HG02943 (cell line): ENCODE measurements at regions not wholly inside any gene's neighbourhood (a gene's known extent, or its start where the extent isn't known, plus 50 kb on each side); places are given as distances from the start of the nearest gene placed in this dataset.
"Not testable (repeated sequence)": the region's sequence is repeated elsewhere in the genome, so short reads cannot be mapped to it uniquely, and the experiment has no call there.

Experiments used
- ATAC-seq: cut with Tn5 transposase; IDR thresholded peaks from one replicate; pipeline ENCODE4 v1.9.1; 2021; ENCODE audit warnings: mild to moderate bottlenecking, low read depth, moderate library complexity; ENCODE audit not compliant: unreplicated experiment

- no peak for ATAC-seq
Measured at GRCh38 chr12:131331148-131331750, 377.5 kb downstream of the ADGRD1 start.

DNA sequence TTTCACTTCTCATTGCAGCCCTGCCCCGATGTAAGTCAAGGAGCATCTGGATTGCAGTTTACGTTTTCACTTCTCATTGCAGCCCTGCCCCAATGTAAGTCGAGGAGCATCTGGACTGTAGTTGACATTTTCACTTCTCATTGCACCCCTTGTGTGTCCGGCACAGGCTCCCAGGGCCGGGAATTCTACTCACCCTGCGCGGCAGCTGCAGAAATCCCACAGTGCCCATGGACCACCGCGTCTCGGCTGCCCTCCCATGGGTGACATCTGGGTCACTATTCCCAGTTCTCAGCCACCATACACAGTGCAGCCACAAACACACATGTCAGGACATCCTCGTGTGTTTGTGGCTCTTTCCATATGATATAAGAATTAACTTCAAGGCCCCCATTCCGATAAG is 378.5 kb downstream of the ADGRD1 start:
- ATAC-seq, result no peak

DNA sequence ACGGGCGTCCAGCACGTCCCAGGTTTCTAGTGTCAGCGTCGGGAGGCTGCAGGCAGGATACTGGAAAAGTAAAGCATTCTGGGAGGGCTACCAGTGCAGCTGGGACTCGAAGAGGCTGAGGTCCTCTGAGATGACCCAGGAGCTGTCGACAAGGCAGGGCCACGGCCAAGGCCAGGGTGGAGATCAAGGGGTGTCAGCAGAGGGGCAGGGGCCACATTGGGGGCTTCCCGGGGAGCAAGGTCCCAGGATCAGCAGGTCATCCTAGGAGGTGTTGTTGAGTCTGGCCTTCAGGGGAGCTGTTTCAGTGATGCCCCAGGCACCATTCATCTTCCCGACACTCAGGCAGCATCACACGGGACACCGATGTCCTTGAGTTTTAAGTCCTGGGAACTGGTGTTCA is 377.8 kb upstream of the SFSWAP start:
- ATAC-seq, result no peak

DNA sequence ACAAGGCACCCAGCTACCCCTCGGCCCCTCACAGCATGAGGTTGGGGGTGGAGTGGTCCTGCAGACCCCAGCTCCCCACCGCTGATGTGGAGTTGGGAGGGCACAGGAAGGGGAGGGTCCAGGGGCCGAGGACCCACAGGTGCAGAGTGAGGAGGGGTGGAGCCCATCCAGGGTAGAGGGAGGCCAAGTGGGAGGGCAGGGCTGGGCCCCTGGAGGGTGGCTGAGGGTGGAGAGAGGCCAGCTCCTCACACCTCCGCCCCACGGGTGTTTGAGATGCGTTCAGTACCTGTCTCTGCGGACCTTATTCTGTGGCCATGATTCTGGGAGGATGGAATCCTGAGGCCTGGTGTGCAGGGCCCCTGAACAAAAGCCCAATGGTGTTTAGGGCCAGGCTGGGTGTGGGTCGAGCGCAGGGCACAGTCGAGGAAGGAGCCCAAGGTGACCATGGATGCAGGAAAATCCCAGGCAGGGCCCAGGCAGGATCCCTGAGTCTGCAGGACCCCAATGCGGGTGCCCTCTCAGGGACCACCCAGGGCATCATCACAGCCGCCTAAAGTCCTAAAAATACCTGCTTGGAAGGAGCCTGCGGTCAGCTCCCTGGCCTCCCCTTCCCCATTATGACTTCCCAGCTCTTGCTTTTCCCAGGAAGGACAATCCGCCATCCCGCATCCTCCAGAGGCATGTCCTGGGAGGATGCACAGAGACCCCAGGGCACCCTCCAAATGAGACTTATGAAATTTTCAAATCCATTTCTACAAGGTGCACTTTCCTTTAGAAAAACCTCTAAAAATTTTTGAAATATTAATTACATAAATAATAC is 377.1 kb upstream of the SFSWAP start:
- ATAC-seq, result no peak

DNA sequence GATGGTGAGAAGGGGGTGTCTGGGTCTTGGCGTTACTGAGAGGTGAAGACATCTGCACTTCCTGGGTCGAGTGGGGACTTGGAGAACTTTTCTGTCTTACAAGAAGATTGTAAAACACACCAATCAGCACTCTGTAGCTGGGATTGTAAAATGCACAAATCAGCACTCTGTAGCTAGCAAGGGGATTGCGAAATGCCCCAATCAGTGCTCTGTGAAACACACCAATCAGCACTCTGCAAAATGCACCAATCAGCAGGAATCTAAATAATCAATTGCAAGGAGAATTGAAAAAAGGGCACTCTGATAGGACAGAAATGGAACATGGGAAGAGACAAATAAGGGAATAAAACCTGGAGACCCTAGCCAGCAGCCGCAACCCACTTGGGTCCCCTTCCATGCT is 376.1 kb upstream of the SFSWAP start:
- no peak for ATAC-seq

DNA sequence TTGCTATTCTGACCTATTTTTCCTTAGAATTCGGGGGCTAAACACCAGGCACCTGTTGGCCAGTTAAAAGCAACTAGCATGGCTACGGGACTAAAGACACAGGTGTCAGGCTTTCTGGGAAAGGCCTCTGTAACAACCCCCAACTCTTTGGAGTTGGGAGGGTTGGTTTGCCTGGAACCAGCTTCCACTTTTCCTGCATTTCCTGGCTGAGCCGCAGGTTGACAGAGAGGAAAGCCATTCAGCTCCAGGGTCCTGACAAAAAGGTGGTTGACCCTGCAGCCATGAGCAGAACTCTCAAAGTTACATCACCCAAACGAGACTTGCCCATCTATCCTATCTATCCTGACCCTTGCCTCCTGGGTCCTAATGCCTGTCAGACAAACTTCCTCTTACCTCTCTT is 375.4 kb upstream of the SFSWAP start:
- no peak for ATAC-seq

- ATAC-seq, result not testable (repeated sequence)
Measured at GRCh38 chr12:131337861-131338260, 373.0 kb upstream of the SFSWAP start.

DNA sequence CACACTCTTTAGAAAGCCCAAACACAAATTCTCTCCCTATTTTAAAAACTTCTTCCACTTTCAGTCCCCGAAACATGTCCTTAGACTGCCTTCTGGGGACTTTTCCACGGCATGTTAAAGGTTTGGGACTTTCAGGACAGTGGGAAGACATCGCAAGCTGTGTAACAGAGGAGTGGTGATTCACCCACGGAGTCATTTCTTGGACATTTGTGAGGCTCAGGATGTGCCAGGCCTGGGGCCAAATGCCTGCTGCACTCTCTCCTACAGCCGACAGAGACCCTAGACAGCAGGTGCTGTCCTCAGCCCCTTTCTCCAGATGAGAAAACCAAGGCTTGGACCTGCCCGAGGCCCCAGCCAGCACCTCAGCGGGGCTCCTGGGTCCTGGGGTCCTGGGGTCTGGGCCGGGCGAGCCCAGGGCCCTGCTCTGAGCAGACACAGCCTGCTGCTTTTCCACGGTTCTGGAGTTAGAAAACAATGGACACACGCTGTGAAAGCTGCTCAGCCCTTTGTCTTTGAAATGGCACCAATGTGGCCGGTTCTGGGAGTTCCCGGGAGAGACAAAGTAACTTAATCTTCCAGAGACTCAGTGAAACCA is 370.2 kb upstream of the SFSWAP start:
- no peak for ATAC-seq

DNA sequence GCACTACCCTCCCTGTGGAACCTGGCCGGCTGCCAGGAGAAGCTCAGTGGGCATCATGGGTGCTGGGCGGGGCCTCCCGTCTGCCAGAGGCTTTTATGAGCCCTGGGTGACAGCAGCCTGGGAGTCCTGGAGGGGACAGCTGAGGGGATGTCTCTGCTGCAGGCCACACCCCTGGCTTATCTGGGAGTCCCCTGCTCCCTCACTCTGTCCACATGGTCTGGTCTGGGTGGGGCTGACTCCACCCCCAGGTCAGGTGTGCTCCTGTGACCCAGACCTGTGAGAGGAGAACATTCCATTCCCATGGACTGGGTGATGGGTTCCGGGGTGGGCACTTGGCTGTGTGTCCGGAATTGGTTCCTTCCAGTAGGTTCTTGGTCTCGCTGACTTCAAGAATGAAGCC is 369.3 kb upstream of the SFSWAP start:
- ATAC-seq, result not testable (repeated sequence)

DNA sequence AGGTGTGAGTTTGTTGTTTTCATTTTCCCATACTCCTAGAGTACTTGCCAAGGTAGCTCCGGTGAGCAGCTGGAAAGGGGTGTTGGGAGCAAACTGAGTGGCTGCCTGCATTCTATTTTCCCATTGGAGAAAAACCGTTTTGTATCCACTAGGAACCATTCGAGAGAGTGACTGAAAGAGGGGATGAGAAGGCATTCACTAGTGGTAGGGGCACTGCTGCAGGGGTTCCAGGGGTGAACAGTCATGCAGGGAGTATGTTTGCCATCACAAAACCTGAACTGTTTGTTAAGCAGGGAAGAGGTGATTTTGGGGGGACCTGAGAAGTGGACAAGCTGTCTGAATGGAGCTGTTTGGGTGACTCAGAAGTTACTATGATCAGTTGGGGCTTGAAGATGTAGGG is 367.5 kb upstream of the SFSWAP start:
- not testable (repeated sequence) for ATAC-seq

DNA sequence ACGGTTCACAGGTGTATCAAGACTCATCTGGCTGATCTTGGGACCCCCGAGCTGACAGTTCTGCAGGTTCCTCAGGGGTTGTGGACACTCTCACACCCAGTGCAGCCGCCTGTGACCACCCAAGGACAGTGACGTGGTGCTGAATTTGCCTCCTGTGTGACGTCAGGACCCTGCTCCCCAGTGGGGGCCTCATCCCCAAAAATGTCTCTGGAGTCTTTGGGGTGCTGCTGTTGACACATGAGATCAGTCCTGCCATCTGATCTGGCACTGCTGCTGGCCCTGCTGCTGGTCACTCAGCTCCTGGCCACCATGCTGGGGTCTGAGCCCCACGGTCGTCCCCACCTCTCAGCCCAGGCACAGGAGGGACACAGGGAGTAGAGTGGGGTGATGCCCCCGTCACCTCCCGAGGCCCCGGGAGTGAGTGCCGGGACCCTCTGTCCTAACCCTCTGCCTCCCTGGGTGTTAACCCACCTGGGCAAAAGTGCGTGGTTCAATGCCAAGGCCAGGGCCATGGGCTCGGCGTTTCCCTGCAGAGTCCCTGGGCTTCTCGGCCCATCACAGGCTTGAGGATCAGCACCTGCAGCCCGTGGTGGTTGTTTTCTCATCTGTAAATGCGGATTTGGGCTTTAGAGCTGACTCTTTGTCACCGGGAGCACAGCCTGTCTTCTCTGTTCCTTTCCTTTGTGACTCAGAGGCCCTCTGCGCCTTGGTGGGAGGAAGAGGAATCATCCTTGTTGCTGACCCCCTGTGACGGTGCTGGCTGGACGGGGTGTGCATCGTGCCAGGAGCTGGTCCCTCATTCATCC is 366.0 kb upstream of the SFSWAP start:
- not testable (repeated sequence) for ATAC-seq

GRCh38 chr12:131345521-131346436 is 365.1 kb upstream of the SFSWAP start:
- no peak for ATAC-seq

DNA sequence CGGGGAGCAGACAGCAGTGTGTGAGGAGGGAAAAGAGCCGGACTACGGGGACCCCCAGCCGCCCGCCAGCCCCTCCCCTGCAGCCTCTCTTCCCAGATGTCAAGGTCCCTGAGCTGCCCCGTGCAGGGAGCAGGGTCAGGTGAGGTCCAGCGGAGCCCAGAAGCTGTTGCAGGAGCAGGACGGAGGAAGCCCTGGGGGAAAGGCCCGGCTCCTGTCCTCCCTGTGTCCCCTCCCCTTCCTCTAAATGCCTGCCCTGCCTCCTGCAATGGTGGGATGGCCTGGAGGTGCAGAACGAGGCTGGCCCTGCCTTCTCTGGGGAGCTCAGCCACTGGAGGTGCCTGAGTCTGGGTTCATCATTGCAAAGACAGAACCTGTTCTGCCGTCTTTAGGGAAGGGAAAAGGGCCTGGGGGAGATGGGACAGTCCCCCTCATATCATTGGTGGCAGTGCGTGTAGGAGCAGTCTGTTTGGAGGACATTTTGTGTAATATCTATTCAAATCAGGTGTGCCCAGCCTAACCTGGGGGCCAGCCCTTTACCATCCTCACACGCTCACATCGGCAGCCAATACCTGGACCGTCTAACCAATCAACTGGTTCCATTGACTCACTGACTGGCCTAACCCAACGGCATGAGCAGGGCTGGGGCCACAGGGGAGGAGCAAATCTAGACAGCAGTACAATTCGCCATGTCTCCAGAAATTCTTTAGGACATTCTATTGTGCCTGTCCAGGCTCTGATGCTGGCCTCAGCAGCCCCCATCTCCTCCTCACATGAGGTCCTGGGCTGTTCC is 364.1 kb upstream of the SFSWAP start:
- no peak for ATAC-seq

DNA sequence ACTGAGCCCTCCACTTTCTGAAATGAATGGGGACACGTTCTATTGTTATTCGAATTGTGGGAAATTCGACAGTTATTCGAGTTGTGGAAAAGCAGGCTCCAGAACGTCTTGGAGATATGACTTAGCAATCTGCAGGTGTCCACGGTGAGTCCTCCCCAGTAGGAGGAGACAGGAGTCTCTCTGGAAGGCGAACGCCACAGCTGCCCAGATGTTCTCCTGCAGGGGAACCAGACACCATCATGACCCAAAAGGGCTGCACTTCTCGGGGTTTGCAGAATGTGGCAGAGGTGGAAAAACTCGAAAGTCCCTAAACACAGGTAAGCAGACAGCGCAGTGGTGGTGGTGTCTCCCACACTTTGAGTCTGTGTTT is 363.6 kb upstream of the SFSWAP start:
- ATAC-seq, result no peak

- no peak for ATAC-seq
Measured at GRCh38 chr12:131347732-131348131, 363.2 kb upstream of the SFSWAP start.

GRCh38 chr12:131348231-131348630 is 362.7 kb upstream of the SFSWAP start:
- ATAC-seq, result no peak

GRCh38 chr12:131348646-131349045 is 362.2 kb upstream of the SFSWAP start:
- no peak for ATAC-seq

DNA sequence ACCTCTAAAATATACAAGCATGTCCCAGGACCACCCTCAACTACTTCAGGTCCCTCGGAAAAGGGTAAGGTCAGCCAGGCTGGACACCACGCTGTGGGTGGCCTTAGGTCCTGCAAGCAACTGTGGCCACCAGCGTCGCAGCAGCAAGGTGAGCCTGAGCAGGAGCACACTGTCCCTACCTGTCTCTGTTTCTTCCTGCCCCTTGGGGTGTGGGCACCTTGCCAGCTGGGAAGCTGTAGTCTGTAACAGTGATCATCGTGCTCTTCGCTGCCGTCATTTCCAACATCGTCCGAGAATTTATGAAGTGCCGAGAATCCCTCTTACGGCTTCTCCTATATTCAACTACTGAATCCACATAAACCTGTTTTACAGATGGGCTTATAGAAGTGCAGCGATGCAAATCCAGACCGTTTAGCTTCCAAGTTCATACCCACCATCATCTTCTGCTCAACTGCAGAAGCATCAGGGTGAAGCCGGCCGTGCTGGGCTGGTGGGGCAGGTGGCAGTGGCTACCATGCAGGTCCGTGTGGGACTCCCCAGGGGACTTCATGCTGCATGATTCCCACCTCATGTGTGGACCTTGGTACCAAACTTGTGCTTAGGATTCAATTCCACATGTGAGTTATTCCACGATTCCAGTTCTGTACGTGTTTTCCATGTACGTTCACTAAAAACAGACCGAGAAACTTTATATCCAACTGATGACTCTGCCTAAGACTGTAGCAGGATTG is 361.3 kb upstream of the SFSWAP start:
- no peak for ATAC-seq

DNA sequence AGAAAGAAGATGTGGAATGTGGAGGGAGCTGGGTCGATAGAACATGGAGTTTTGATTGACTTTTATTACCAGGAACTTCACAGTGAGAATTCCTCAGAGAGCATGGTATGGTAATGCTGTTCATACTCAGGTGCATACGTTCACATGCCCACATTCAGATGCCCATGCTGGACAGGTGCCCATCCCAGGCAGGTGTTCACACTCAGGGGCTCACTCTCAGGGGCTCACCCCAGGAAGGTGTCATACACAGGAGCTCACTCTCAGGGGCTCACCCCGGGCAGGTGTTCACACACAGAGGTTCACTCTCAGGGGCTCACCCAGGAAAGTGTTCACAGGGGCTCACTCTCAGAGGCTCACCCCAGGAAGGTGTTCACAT is 360.0 kb upstream of the SFSWAP start:
- ATAC-seq, result no peak
